ENCODE measurements at regions not wholly inside any gene's neighbourhood (a gene's known extent, or its start where the extent isn't known, plus 50 kb on each side); places are given as distances from the start of the nearest gene placed in this dataset.

DNA sequence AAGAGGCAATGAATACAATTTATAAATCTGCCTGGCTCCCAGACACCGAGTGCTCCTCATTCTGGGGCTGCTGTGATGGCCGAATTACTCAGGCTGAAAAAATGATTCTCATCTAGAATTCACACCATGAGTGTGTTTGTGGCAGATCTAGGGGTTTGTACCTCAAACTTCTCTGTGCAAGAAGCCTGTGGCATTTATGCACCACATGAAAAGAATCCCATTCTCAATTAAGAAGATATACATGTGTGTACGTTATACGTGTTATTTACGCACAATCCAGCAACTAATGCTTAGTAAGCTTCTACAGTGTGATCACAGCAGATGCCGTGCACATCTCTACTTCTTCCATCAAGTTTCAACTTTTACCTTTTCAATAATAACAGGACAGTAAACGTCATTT is 476.8 kb downstream of the SHQ1 start:
- no peak overlapping the region for H3K4me3 ChIP-seq (replicated peaks; ENCODE audit: low read depth, low read length)
- no peak for DNase-seq (ENCODE audit: low read depth)
- TF ChIP-seq, protein P1, sequence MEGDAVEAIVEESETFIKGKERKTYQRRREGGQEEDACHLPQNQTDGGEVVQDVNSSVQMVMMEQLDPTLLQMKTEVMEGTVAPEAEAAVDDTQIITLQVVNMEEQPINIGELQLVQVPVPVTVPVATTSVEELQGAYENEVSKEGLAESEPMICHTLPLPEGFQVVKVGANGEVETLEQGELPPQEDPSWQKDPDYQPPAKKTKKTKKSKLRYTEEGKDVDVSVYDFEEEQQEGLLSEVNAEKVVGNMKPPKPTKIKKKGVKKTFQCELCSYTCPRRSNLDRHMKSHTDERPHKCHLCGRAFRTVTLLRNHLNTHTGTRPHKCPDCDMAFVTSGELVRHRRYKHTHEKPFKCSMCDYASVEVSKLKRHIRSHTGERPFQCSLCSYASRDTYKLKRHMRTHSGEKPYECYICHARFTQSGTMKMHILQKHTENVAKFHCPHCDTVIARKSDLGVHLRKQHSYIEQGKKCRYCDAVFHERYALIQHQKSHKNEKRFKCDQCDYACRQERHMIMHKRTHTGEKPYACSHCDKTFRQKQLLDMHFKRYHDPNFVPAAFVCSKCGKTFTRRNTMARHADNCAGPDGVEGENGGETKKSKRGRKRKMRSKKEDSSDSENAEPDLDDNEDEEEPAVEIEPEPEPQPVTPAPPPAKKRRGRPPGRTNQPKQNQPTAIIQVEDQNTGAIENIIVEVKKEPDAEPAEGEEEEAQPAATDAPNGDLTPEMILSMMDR (IDR thresholded peaks at IDR 0.05; ENCODE audit: low read length, missing control alignments): no peak

DNA sequence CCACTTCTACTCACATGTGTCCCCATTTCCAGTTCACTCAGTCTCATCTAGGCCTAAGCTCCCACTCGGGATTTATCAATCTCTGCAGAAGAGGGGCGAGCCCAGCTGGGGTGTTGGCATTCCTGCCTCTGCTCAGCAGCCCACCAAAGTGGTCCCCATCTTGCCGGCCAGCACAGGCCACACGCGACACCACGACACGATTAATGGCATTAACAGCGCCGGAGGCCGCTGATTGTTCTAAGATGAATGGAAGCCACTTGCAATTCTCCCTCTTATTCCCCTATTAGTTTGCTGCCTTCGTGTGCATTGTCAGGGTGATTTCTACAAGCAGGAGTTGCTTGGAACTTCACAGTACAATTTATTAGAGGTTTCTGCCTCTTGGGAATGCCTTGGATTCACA is 477.3 kb downstream of the SHQ1 start:
- TF ChIP-seq, protein P1 (IDR thresholded peaks at IDR 0.05; ENCODE audit: low read length, missing control alignments): no peak
- no peak overlapping the region for H3K4me3 ChIP-seq (replicated peaks; ENCODE audit: low read depth, low read length)
- DNase-seq (ENCODE audit: low read depth): no peak

DNA sequence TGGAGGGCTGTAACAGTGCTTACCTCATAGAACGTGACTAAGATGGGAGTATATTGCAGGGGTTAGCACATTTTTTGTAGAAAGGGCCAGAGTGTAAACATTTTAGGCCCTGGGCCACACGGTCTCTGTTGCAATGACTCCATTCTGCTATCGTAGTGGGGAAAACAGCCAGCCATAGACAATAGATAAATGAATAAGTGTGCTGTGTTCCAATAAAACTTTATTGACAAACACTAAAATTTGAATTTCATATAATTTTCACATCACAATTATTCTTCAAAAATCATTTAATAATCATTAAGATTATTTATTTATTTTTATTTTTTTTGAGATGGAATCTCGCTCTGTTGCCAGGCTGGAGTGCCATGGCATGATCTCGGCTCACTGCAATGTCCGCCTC is 478.6 kb downstream of the SHQ1 start:
- H3K4me3 ChIP-seq (replicated peaks; ENCODE audit: low read depth, low read length): no peak overlapping the region
- TF ChIP-seq, protein P1 (IDR thresholded peaks at IDR 0.05; ENCODE audit: low read length, missing control alignments): no peak

DNA sequence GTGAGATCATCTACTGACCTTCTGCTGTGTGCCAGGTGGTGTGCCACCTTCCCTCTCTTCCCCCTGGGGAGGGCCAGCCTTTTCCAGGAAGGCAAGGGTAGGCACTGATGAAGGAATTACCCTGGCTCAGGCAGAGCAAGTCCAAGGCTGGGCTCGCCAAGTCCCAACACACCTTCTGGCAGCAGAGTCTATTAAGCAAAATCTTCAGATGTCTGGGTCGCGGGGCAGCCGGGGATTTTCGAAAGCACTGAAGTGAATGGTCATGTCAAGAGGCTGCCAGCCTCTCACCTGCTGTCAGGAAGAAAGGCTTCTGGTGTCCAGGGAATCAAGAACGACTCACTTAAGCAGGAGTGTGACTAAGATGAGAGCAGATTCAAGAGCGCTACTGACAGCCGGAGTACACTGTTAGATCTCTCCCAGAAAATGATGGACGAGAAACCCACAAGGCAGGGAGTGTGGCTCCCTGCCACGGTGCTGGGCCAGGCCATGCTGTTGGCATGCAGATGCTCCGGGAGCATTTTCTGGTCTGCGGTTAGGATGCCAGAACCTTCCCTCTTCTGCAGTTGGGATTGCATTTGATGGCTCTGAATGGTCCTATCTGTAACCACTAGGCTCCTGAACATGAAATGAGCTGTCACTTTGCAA is 479.8 kb downstream of the SHQ1 start:
- TF ChIP-seq, protein P1 (IDR thresholded peaks at IDR 0.05; ENCODE audit: low read length, missing control alignments): no peak
- H3K4me3 ChIP-seq (replicated peaks; ENCODE audit: low read depth, low read length): no peak overlapping the region
- no peak for DNase-seq (ENCODE audit: low read depth)

More for the DNA sequence above, 478.6 kb downstream of the SHQ1 start:
- no peak for DNase-seq (ENCODE audit: low read depth)

DNA sequence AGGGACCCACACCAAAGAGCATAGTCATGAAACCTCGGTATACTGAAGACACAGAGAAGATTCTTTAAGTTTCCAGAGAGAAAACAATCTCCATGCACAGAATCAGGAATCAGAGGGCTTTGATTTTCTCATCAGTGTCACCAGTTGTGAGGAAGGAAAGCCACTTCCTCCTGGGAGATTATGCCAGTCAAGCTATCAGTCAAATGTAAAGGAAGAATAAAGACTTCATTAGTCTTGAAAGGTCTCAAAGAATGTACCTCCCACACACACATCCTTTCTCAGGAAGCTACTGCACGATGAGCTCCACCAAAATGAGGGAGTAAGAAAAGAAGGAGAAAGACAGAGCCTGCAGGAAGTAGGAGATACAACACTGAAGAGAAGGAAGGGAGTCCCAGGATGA is 486.3 kb downstream of the SHQ1 start:
- H3K4me3 ChIP-seq (replicated peaks; ENCODE audit: low read depth, low read length): no peak overlapping the region
- DNase-seq (ENCODE audit: low read depth): no peak
- TF ChIP-seq, protein P1 (IDR thresholded peaks at IDR 0.05; ENCODE audit: low read length, missing control alignments): no peak

DNA sequence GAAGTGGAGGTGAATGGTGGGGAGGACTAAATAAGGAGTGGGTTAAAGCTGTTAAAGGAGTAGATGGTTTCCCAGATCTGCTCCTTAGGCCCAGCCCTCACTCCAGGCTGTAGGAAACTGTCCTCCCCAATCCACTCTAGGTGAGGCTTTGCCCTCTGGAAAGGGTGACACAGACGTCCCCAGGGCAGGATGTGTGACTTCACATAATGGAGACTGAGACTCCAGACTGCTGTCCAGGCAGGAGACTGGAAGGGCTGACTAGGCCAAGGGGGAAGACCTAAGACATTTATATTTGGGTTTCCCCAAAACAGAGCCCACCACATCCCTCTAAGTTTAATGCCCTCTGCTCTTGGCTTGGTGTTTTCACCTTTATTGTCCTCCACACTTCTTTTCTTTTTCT is 488.5 kb downstream of the SHQ1 start:
- TF ChIP-seq, protein P1 (IDR thresholded peaks at IDR 0.05; ENCODE audit: low read length, missing control alignments): no peak
- H3K4me3 ChIP-seq (replicated peaks; ENCODE audit: low read depth, low read length): no peak overlapping the region
- no peak for DNase-seq (ENCODE audit: low read depth)

DNA sequence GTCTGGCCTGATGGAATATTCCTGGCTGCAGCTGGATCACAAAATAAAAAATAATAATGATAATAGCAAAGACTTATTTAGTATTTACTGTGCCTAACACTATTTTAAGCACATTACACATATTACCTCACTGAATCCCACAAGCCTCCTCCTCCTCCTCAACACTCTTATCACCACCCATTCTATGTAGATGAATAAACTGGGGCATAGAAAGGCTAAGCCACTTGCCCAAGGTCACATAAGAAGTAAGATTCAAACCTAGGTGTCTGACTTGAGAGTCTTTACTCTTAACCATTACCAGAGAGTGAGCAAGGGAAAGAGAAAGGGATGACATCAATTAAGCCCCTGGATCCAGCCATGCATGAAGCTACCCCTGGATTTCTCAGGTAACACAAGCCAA is 493.1 kb downstream of the SHQ1 start:
- no peak for DNase-seq (ENCODE audit: low read depth)
- TF ChIP-seq, protein P1 (IDR thresholded peaks at IDR 0.05; ENCODE audit: low read length, missing control alignments): no peak
- no peak overlapping the region for H3K4me3 ChIP-seq (replicated peaks; ENCODE audit: low read depth, low read length)

Data from fibroblast of pulmonary artery (primary cell).